Fibroblast of mammary gland (primary cell): ENCODE measurements at regions not wholly inside any gene's neighbourhood (a gene's known extent, or its start where the extent isn't known, plus 50 kb on each side); places are given as distances from the start of the nearest gene placed in this dataset.

Experiments used
- DNase-seq: peaks from one replicate; pipeline ENCODE4 v3.0.0-alpha.2; 2010; ENCODE audit warnings: low read depth
- H3K4me3 ChIP-seq: 2 replicates; pipeline ENCODE4 v1.5.1; 2011; ENCODE audit warnings: low read depth, mild to moderate bottlenecking, low read length, moderate library complexity; ENCODE audit not compliant: control insufficient read depth
- TF ChIP-seq, protein P1 (sequence below): conservative IDR thresholded peaks from 2 replicates; pipeline ENCODE4 v1.5.1; 2011; ENCODE audit warnings: low read depth, low read length, inconsistent platforms; ENCODE audit not compliant: control insufficient read depth, insufficient read depth

DNA sequence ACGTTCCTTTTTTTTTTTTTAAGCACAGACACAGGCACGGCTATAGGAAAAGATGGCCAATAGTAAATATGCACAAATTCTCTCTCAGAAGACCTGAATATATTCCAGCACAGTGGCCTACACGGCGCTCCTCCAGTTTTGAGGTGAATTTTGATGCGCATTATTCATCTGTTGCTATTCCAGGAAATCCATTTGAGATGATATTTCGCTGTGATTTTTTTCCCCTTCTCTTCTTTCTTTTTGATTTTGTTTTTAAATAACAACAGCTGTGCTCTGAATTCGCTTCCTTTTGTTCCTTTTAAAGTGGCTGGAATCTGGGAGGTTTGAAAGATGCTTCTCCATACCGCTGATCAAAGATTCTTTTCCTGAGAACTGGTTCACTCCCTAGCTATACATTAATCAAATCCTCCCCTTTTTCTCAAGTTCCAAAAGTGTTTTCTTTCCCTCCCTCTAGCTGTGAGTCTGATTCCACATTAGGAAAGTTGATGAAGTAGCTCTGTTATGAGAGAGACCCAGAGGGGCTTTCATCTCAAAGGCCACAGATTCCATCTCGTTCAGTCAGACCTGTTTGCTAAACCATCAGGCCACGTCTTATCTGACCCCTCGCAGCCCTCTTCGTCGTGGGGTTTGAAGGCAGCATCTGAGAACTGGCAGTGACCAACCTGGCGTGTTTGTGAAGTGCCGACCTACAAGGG lies 602.7 kb upstream of the NRP1 start:
- H3K4me3 ChIP-seq, result no peak overlapping the region
- TF ChIP-seq, protein P1, sequence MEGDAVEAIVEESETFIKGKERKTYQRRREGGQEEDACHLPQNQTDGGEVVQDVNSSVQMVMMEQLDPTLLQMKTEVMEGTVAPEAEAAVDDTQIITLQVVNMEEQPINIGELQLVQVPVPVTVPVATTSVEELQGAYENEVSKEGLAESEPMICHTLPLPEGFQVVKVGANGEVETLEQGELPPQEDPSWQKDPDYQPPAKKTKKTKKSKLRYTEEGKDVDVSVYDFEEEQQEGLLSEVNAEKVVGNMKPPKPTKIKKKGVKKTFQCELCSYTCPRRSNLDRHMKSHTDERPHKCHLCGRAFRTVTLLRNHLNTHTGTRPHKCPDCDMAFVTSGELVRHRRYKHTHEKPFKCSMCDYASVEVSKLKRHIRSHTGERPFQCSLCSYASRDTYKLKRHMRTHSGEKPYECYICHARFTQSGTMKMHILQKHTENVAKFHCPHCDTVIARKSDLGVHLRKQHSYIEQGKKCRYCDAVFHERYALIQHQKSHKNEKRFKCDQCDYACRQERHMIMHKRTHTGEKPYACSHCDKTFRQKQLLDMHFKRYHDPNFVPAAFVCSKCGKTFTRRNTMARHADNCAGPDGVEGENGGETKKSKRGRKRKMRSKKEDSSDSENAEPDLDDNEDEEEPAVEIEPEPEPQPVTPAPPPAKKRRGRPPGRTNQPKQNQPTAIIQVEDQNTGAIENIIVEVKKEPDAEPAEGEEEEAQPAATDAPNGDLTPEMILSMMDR, result no peak
- no peak for DNase-seq

DNA sequence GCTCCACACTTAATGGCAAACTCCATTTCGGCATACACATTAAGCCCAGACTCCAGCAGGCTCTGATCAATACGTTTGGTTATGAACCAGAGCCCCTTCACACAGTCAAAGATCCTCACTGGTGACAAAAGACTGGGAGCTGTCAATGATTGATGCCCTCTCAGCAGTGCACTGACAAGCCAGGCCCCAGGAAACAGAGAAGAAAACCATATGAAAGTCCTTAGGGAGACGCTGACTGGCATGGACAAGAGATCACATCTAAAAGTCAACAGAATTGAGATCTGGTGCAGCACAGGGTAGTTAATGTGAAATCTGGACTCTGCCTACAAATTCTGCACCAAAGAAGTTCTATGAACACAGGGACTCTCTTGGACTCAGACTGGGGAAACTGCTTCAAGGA lies 600.9 kb upstream of the NRP1 start:
- TF ChIP-seq, protein P1, result no peak
- no peak overlapping the region for H3K4me3 ChIP-seq
- DNase-seq, result no peak

DNA sequence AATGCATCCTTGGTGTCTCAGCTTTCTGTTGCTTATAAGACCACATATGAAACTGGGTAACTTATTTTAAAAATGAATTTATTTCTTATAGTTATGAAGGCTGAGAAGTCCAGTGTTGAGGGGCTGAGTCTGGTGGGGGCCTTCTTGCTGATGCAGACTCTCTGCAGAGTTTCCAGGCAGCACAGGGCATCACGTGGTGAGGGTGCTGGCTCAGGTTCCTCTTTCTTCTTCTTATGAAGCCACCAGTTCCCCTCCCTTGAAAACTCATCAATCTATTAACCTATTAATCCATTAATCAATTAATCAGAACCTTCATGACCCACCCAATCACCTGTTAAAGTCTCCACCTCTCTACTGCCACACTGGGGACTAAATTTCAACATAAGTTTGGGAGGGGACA lies 595.6 kb upstream of the NRP1 start:
- TF ChIP-seq, protein P1, result no peak
- H3K4me3 ChIP-seq, result no peak overlapping the region
- DNase-seq, result no peak

DNA sequence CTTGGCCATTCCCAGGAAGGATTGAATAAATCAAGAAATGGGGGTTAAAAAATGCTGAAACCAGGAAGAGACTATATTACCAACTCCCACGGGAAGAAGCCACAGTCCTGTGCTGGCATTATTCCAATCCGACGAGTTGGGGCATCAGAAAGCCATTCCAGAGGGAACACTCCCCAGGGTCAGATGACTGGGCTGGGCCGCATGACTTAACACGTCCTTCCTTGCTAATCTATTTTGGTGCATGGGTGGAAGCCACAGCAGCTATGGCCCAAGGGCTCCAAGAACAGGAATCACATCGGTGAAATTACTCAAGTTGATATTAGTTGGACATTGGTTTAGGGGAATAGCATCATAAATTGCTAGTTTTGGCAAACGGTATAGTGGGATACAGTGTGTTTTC lies 592.9 kb upstream of the NRP1 start:
- no peak overlapping the region for H3K4me3 ChIP-seq
- DNase-seq, result peak; percentile 62
- TF ChIP-seq, protein P1, result no peak

DNA sequence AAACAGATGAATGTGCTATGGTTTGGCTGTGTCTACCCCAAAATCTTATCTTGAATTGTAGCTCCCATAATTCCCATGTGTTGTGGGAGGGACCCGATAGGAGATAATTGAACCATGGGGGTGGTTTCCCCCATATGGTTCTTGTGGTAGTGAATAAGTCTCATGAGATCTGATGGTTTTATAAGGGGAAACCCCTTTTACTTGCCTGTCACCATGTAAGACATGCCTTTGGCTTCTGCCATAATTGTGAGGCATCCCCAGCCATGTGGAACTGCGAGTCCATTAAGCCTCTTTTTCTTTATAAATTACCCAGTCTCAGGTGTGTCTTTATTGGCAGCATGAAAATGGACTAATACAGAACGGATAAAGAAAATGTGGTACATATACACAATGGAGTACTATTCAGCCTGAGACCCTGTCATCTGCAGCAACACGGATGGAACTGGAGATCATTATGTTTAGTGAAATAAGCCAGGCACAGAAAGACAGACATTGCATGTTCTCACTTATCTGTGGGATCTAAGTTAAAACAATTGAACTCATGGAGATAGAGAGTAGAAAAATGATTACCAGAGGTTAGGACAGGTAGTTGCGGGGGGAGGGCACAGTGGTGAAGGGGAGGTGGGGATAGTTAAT lies 587.6 kb upstream of the NRP1 start:
- no peak for DNase-seq
- no peak overlapping the region for H3K4me3 ChIP-seq
- TF ChIP-seq, protein P1, result no peak

DNA sequence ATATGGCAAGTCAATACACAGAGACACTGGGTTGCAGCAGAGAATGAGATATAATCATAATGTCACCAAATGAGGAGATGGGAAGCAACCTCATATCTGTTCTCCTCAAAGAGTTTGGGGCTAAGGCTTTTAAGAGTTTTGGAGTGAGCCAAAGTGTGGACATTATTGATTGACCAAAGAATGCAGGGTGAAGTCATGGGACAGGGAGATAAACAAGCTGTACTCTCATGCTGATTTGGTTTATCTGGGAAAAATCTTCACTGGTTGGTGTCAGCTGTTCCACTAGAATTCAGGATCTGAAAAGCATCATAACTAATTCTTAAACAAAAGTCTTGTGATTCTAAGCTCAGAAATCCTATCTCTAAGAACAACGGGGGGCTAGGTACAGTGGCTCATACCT lies 585.9 kb upstream of the NRP1 start:
- TF ChIP-seq, protein P1, result no peak
- no peak overlapping the region for H3K4me3 ChIP-seq

DNA sequence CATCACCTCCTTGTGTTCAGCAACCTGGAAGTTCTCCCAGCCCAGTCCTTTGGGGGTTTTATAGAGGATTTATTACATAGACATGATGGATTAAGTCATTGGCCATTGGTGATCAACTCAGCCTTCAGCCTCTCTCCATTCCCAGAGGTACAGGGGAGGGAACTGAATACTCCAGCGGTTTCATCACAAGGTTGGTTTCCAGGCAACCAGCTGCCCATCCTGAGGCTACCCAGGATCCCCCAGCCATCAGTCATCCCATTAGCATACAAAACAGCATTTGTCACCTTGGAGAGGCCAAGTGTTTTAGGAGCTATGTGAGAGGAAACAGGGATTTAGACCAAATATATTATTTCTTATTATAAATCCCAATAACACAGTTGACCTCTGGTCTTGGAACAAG lies 584.8 kb upstream of the NRP1 start:
- DNase-seq, result no peak
- no peak overlapping the region for H3K4me3 ChIP-seq
- TF ChIP-seq, protein P1, result no peak

More for the DNA sequence above, 585.9 kb upstream of the NRP1 start:
- DNase-seq, result no peak
